NCI-H2196 (cell line): ENCODE measurements at regions not wholly inside any gene's neighbourhood (a gene's known extent, or its start where the extent isn't known, plus 50 kb on each side); places are given as distances from the start of the nearest gene placed in this dataset.
"Not testable (repeated sequence)": the region's sequence is repeated elsewhere in the genome, so short reads cannot be mapped to it uniquely, and the experiment has no call there.

Experiments
- DNase-seq: peaks from one replicate; lab custom pipeline; 2025; ENCODE audit not compliant: unreplicated experiment; lab: John Stamatoyannopoulos, UW

DNA sequence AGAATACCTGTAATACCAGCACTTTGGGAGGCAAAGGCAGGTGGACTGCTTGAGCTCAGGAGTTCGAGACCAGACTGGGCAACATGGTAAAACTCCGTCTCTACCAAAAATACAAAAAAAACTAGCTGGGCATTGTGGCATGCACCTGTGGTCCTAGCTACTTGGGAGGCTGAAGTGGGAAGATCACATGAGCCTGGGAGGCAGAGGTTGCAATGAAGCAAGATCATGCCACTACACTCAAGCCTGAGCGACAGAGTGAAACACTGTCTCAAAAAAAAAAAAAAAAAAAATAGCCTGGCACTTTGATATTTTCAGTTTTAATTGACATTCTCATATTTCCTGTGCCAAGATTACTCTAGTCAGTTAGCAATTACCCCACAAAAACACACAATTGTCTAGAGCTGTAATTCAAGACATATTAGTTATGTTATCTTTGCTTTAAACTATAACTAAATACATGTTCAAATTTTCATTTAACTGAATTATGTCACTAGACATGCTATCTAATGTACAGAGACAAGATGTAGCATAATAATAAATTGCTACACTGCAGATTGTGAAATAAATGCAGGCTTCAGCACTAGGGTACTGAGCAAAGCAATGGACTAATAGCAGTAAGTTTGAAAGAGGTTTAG lies 378.2 kb upstream of the GRAMD2B start:
- no peak for DNase-seq

DNA sequence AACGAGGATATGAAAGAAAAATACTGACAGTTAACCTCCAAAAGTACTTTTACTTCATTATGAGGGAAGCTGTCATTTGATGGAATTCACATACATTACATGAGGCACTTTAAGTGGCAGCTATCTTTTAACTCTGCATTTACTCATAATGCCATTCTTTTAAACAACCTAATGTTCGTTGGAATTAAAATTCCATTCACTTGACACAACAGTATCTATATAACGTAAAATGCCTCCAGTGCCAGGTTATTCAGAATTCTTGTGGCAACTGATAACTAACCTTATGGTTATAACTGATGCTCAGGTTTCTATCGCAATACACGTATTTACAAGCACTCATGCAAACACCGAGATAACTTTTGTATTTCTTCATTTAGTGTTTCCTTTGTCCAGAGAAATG lies 376.9 kb upstream of the GRAMD2B start:
- DNase-seq: no peak

DNA sequence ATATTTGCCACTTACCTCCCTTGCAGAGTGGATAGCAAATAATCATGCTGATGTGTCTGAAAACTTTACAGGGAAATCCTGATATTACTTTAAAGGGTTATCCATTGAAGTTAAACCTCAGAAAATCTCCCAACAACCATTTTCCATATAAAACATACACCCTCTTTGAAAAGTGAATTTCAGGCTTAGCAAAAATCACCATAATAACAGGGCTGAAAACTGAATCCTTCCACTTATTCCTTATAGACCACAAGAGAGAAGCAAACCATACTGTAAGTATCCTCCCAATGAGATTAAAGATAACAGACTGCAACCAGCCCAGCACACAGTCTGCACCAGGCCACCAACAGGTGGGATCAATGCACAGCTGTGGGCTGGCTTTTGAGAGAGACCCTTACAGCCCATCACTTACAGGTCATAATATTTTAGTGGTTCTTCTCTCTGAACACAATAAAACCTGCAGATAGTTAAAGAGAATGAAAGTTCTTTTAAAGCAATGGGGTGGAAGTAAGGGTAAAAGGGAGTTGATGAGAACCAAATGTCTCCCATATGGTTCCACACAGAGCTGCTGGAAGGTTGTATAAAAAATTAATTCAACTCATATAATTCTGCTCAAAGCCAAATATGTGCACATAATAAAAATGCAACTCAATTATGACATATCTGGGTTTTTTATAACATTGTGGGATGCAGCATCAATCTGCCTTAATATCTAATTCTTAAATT lies 376.2 kb upstream of the GRAMD2B start:
- DNase-seq: no peak

DNA sequence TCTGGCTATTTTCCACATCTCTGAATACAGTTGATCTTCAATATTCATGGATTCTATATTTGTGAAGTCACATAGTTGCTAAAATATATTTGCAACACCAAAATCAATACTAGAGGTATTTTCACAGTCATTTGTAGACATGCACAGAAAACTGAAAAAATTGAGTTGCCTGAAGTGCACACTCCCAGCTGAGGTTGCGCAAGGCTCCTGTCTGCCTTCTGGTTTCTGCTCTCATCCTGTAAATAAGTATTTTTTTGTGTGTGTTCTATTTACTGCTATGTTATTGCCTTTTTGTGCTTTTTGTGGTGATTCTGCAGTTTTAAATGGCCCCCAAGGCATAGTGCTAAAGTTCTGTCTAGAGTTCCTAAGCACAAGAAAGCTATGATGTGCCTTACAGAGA lies 371.1 kb upstream of the GRAMD2B start:
- no peak for DNase-seq

DNA sequence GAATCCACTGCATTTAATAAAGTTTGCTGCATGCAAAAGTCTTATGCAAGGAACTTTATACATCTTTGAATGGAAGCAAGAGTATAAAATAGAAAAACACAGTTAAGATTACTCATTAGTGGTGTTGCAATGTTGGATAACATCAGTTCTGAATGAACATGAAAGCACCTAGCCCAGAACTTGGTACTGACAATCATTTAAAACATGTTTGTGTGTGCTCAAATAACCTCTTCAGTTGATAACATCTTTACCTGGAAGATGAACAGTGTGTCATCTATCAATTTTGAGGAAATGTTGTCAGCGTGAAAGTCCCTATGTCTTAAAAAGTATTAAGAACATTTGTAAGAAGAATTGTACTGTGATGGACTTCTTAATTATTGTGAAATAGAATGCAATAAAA lies 370.4 kb upstream of the GRAMD2B start:
- DNase-seq: no peak

DNA sequence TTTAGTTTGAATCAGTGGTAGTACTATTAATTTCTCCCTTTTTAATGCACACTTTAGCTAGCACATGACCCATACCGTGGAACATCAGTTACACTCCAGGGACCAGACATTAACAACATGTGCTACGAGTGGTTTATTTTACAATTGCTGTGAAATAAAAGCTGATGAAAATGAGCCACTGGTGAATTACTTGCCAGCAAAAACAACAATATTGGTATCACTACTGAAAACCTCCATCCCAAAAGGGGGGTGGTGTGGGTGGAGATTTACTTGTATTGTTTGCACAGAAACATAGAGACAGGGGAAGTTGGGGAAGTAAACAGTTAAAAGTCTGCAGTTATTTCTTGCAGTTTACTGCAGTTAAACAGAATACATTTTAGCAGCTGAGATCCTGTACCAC lies 369.6 kb upstream of the GRAMD2B start:
- DNase-seq: no peak

DNA sequence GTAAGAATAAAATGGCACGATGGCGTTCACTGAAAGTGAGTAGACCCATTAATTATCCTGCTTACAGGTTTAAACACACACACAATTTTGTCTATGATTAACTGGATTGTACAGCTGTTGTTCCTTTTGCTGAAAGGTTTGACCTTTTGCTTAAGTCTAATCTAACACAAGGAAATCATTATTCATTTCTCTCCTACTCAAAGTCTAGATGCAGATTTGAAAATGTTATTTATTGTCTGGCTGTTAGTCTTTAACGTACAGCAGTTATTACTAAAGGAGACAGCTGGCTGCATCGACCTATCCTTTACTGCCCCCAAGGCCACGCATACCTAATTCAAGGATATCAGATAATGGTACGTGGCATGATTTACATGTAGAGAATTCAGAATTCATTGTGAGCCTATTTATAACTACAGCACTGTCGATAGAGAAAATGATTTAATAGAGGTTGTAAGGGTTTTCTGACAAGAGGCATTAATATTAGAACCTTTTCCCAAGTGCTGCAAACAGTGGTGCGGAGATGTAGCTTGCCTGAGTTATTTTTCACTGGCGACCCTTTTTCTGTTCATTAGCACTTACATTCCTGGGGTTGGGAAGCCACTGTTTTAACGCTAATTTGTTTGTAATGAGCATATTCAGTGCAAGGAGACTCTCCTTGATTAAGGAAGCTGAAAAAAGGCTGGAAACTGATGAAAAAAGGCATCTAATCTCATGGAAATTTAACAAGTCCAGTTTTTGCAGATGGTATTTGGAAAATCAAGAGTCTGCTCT lies 368.4 kb upstream of the GRAMD2B start:
- no peak for DNase-seq

DNA sequence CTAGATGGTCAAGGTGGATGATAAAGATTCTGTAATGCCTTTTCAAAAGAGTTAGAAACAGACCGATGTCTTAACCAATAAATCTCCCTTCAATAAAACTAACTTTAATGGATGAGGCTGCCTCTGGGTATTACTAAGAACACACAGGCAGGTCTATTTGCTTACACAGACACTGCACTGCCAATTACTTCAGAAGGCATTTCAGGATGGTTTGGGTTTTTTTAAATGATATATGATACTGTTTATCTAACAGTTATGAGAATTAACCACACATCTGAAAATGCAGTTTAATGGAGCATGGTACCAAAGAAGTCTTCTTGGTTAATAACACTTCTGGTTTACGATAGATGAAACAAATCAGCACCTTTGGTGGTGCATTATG lies 367.9 kb upstream of the GRAMD2B start:
- peak; percentile 9 for DNase-seq

DNA sequence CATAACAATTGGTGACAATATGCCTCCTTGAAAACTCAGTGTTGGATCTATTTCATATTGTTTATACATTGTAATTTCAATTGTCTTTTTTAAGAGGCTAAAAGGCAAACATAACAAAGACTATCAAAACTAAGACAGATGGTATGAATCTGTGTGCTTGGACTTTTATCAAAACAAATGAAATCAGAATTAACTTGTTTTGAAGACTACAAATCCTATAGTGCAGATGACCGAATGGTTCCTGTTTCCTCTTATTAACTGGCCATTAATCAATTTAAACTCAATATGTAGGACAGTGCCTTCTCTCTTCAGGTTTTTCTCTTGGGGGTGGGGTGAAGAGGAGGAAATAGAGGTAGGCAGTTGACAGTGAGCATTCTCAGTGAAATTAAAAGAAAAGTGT lies 366.9 kb upstream of the GRAMD2B start:
- DNase-seq: no peak

DNA sequence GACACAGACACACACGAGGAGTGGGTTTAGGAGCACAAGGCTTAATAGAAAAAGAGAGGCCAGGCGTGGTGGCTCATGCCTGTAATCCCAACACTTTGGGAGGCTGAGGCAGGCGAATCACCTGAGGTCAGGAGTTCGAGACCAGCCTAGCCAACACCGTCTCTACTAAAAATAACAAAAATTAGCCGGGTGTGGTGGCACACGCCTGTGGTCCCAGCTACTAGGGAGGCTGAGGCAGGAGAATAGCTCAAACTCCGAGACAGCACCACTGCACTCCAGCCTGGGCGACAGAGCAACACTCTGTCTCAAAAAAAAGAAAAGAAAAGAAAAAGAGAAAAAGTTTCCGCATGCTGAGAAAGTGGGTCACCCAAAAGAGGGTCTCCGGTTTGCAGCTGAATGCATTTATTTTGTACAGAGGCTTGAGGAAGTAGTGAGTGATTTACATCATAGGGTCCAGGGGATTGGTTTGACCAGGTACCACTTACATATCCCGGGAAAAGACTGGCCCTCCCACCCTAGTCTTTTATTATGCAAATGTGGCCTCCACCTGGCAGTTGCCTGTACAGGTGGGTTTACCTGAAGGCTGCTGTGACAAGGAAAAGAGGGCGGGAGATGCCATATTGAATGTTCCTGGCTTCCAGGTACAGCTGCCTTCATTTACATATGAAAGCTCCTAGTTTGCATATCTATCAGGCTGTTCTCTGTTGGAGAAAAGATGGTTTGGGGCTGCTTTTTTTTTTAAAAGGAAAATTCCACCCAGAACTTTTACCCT lies 366.2 kb upstream of the GRAMD2B start:
- no peak for DNase-seq

DNA sequence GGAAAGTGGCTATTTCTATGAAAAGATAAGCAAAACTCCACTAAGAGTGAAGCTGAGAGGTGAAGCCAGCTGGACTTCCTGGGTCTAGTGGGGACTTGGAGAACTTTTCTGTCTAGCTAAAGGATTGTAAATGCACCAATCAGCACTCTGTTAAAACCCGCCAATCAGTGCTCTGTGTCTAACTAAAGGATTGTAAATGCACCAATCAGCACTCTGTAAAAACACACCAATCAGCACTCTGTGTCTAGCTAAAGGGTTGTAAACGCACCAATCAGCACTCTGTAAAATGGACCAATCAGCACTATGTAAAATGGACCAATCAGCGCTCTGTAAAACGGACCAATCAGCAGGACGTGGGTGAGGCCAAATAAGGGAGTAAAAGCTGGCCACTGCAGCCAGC lies 364.8 kb upstream of the GRAMD2B start:
- DNase-seq: not testable (repeated sequence)

DNA sequence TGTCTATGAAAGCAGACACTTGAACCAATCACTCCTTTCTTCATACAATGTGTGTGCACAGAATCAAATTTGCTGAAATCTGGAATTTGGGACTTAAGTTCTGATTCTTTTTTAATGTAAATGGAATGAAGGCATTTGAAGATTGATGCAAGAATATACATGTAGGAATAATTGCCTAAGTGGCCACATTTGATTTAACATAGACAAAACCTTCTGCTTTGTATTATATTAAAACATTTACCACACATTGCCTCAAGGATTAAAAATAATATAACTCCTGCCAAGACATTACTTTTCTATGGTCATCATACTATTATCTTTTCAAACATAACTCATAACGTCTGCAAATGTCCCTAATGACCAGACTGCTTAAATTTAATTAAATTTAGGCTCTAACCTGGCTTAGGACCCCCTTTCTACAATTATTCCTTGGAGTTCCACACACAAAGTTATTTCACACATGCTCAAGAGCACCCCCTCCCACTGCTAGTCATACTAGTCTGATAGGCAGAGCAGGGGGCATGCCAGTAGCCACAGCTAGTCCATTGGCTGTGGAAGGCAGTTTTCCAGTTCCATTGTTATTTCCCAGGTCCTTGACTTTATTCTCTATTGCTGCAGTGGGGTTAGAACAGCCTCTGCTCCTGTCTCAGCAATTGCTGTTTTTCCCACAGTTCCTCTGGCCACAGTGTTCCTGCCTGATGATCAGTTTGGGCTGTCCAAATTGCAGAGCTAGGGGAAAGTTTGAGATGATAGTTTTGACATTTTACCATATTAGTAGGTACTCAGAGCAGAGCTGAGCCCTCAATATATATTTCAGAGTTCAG lies 360.6 kb upstream of the GRAMD2B start:
- DNase-seq: no peak

DNA sequence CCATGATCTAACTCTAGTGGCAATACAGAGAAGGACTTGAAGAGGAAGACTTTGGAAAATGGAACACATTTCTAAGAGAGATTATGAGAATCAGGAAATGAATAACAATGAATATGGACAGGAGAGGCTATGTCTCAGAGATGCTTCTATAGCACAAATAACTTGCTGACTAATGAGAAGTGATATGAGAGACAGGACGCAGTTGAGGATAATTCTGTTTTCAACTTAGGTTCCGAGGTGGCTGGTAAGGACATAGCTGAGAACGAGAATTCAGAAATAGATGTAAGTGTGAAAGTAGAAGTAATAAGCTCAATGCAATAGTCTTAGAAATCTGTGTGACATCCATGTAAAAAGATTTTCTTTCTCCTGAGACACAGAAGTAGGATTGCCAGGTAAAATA lies 358.1 kb upstream of the GRAMD2B start:
- no peak for DNase-seq

DNA sequence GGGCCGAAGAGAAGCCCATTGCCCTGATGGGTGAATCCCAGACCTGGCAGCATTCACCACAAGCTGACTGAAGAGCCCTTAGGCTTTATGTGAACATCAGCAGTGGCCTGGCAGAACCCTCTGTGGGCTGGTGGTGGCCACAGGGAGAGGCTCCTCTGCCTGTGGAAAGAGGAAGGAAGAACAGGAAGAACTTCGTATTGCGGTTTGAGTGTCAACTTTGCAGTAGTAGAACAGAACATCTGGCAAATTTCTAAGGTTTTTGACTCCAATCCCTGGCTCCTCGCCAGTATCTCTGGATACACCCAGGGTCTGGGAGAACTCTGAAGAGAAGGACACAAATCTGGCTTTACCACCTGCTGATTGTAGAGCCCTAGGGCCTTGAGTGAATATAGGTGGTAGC lies 356.4 kb upstream of the GRAMD2B start:
- DNase-seq: no peak

DNA sequence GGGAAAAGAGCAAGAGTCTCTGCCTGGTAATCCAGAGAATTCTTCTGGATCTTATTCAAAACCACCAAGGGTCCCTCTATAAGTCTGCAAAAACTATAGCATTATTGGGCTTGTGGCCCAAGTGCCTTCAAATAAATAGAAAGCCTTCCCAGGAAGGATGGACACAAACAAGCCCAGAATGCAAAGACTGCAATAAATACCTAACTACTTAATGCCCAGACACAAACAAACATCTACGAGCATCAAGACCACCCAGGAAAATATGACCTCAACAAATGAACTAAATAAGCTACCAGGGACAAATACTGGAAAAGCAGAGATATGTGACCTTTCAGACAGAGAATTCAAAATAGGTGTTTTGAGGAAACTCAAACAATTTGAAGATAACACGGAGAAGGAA lies 355.8 kb upstream of the GRAMD2B start:
- no peak for DNase-seq

DNA sequence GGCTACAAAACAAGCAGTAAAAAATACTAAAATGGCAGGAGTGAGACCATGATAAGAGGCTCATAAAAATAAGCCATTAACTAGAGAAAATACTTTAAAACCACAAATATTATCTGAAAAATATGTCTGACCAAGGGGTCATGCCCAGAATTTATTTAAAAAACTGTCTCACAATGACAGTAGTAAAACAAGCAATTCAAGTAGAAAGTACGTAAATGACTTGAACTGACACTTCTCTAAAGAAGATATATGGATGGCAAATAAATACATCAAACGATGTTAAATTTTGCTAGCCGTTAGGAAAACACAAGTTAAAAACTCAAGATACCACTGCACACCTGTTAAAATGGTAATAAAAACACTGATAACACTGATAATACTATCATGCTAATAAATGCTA lies 353.9 kb upstream of the GRAMD2B start:
- DNase-seq: no peak

DNA sequence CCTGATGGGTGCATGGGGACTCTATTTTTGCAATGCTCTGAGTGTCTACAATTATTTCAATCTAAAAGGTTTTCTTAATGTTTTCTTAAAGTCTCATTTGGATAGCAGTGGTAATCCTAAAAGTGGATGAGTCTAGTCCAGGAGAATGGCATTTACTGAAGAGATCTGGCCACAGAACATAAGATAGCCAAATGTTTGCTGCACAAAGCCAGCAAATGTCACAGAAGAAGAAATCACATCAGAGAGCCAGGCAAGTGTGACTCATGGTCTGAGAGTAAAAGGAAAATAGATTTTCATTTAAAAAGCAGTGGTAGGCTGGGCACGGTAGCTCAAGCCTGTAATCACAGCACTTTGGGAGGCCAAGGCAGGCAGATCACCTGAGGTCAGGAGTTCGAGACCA lies 352.7 kb upstream of the GRAMD2B start:
- no peak for DNase-seq

DNA sequence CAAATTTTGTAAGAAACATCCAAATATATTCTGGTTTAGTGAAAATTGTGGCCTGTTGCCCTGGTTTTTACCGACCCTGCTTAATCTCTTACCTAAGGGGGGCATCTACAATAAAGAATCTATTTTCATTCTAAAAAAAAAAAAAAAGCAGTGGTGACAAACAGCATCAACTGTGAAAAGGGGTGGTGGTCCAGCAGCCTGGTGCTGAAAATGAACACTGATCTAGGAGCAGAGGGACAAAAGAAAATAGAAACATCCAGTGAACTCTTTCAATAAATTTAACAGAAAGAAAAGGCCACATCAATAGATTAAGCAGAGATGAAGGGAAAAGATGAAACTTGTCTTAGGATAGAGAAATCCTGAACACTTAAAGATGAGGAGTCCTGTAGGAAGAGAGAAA lies 348.7 kb upstream of the GRAMD2B start:
- DNase-seq: no peak

DNA sequence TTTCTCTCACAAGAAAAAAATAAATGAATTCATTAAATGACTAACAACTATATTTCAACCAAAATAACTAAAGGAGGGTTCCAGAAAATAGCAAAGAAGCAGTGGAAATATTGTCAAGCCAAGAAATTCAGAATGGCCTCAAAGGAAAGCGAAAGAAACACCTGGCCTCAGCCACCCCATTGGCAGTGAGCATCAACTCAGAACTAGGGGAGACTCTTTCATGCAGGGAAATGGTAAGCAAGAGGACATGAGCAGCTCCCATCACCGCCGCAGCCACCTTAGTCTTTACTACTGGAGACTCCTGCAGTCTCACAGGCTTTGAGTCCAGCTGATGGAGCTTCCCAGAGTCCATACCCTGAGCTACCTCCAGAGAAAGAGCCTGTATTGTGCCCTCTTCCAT lies 343.9 kb upstream of the GRAMD2B start:
- no peak for DNase-seq

DNA sequence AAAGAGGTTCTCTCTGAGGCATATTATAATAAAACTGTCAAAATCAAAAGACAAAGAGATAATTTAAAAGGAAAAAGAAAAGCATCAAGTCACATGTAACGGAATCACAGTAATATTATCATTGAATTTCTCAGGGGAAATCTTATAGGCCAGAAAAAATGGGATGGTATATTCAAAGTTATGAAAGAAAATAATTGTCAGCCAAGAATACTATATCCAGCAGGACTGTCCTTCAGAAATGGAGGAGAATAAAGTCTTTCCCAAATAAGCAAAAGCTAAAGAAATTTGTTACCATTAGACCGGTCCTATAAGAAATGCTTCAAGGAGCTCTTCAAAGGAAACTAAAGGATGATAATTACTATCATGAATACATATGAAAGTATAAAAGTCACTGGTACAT lies 342.0 kb upstream of the GRAMD2B start:
- no peak for DNase-seq

DNA sequence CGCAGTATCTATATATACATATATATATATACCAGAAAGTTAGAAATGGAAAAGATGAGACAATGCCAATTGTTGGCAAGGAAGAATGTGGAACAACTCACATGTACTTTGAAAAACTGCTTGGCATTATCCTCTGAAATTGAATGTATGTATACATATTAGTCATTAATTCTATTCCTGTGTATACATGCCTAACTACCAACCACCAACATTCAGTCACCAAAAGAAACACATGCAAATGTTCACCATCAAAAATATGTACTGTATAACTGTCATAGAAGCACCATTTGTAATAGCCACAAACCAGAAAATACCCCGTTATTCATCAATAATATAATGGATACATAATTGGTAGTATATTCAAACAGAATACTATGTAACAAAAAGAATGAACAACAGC lies 330.2 kb upstream of the GRAMD2B start:
- no peak for DNase-seq
